GM19240 (cell line): ENCODE measurements at regions not wholly inside any gene's neighbourhood (a gene's known extent, or its start where the extent isn't known, plus 50 kb on each side); places are given as distances from the start of the nearest gene placed in this dataset.

ENCODE experiments used
- DNase-seq: peaks from one replicate; pipeline ENCODE4 v3.0.0; 2011; ENCODE audit warnings: low spot score; ENCODE audit not compliant: insufficient read length

DNA sequence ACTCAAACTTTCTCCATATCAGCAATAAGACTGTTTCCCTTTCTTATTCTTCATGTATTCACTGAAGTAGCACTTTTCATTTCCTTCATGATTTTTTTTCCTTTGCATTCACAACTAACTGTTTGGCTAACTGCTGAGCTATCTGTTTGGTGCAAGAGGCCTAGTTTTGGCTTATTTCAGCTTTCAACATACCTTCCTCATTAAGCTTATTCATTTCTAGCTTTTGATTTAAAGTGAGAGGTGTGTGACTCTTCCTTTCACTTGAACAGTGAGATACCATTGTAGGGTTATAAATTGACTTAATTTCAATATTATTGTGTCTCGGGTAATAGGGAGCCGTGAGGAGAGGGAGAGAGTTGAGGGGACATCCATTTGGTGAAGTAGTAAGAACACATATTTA is 262.0 kb upstream of the PREP start:
- no peak for DNase-seq

DNA sequence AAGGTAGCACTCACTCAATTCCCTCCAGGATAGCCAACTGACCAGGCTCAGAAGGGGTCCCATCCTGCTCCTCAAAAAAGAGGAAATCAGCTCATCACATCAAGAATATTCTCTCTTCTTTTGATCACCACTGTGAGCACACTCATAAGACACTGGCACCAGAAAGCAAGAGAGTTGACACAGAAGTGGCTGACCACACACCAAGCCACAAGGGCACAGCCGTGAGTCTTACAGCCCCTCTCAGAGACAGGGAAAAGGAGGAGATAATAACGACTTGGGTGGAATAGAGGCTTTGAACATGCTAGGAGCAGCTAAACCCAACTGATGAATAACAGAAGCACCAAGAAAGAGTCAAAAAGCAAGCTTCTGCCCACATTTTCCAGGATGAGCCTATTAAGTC is 249.1 kb upstream of the PREP start:
- no peak for DNase-seq

DNA sequence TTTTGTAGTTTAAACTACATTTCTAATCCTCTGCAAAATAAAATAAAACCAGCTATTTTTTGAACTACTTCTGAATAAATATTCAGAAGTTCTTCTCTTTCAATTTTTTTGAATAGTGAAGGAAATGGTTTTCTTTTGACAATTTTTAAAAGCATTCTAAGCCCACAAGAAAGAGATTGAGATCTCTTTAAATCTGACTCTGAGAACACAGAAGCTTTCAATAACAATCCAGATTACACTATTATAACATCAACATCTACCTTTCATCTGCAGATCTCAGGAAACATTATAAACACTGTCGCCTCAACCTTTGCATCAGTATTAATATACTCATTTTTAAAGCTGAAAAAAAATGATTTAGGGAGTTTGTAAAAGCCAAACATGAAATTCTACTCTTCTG is 247.5 kb upstream of the PREP start:
- DNase-seq, result no peak

DNA sequence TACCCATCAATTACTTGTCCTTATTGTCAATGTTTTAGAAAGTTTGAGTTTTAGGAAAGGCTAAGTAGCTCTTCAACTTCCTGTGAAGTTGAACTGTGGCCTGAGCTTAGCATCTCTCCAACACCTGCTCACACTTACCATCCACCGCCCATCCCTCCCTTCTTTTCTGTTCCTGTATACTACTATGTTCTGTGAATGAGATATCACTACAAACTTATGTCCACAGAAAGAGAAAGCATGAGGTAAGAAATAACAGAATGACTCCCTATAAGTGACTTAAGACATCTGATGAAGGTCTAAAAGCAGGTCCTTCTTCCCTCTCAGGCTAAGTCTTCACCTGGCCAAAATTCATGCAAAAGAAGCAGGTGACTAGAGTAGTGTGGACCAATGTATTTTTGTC is 246.3 kb upstream of the PREP start:
- DNase-seq, result no peak

DNA sequence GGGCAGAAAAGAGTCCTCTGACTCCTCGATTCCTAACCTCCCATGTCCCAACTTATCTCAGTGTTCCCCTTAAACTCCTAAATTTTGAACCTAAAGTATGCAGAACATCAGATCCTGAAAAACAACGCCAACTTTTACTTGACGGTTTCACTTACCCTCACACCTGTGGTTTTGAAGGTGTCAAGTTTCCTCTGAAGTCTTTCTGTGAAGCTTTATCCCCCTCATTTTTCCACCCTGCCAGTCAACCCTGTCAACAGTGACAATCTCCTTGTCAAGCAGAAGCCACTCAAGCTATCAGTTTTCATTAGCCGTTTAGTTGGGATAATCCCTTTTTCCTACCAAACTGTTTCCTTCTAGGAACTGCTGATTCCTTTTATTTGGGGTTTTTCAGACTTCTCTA is 245.4 kb upstream of the PREP start:
- no peak for DNase-seq

DNA sequence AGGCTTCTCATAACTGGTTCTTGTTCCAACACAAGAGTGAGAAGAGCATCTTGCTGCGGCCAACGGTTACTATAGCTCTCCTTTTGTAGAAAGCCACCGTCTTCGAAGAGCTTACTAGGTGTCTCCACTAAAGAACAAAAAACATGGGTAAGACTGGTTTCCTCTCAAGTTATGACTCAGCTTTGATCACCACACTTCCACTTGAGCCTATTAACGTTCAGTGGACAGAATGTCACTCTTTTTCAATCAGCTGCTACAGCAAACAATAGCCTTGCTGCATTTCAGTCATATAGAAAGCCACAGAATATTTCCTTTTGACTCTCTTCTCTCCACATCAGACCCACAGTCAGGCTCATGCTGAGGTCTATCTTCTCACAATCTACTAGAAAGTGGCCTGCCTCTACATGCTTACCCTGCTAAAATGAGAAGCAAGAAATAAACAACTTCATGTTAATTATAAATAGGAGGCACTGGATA is 243.5 kb upstream of the PREP start:
- peak; percentile 34 for DNase-seq

DNA sequence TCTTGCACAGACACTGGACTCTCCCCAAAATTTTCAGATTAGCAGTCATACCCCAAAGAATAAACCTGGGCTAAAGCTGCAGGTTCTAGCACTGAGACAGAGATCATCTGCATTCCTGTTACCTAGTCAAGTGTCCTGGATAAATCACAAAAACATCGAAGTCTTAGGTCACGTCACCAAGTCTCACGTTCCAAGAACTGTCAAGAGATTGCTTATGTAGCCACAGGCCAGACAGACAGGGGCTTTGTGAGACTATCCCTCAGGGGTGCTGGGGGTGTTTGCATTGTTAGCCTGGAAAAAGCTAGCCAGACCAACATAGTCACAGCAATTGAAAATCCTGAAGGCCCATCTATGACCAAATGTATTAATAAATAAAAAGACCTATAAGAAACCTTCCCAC is 243.1 kb upstream of the PREP start:
- no peak for DNase-seq

DNA sequence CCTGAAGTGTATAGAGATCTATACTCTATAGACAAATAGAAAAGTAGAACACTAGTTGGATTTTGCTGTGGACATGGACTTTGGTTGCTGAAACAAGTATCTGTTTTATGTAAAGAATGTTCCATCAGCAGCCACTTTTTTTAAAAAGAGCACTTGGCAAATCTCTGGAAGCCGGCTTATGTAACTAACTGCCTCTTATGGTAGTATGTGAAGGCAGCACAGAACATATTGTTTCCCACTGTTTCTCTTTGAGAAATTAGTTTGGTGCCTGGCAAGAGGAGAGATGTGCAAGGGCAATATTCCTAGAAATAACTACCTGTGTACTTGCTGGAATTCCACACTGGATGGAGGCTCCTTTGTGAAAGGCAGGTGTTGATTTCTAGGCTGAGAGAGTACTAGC is 242.3 kb upstream of the PREP start:
- DNase-seq, result no peak

DNA sequence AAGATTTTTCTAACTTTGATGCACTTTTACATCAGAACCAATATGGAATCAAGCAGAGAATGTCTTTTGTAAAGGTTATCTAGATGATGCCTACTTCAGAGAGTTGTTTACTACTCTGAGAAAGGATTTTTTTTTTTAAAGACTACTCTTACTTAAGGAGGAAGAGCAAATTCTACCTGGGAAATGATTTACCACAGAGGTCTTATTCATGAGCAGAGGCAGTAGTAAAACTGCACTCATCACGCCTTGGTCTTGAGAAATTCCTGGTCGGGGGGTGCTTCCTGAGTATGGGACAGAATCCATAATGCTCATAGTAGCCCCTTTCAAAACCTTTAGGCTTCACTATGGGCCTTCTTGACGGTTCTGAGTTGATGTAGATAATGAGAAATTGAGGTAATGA is 241.8 kb upstream of the PREP start:
- no peak for DNase-seq

DNA sequence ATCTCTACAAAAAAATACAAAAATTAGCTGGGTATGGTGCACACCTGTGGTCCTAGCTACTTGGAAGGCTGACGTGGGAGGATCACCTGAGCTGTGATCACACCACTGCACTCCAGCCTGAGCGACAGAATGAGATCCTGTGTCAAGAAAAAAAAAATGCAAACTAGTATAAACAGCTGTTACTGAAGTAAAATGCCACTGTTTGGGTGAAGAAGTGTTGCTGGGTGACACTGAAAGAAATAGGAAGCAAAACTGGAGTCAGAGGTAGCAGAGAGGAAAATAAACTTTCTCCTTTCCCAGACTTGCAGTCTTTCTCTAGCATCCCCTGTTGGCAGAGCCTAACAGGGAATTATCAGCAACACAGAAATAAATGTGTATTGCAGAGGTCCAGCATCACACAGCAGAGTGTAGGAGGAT is 241.2 kb upstream of the PREP start:
- DNase-seq, result no peak

DNA sequence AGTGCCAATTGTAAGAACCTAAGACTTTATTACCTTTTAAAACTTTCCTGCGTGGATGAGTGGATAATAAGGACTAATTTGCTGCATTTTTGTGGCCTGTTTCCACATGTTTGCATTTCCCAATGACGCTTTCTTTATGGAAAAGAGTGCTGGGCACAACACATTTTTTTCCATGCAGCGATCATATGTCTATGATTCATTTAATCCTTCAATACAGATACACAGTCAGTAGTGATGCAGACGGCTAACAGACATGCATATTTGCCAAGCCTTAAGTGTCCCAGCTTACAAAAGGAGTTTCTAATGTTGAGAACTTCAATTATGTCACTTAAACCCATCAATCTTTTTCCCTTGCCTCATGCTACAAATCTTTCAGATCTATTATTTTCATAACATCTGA is 239.8 kb upstream of the PREP start:
- no peak for DNase-seq

DNA sequence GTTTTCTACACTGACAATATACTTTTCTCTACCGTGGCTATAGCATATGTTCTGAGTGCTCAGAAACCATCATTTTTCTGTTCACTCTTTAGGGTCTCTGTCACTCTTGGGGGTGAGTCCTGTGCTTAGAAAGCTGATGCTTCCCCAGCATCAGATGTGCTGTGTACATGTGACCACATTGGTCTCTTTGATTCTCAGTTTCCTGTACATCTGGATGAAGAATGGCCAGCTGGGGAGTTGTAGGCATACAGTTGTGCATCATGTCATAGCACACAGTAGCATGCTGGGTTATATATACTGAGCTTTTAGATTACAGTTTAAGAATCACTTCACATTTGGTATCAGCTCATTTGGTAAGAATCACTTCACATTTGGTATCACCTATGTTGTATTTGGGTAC is 238.6 kb upstream of the PREP start:
- no peak for DNase-seq

DNA sequence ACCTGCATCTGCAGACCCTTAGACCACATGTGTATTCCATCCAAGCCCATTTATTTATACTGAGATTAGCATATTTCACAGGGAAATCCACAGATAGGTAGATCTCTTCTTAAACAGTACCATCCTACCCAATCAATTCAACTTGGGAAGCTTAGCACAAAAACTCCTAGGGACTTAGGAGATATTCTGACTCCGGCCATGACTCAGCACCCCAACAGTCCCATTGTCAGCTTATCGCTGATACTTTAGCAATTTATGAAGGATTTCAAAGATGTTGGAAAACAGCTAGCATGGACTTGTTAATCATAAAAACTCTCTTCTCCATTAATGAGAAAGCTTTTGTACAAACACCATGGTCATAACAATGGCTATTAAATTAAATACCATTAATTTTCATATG is 236.2 kb upstream of the PREP start:
- DNase-seq, result no peak

DNA sequence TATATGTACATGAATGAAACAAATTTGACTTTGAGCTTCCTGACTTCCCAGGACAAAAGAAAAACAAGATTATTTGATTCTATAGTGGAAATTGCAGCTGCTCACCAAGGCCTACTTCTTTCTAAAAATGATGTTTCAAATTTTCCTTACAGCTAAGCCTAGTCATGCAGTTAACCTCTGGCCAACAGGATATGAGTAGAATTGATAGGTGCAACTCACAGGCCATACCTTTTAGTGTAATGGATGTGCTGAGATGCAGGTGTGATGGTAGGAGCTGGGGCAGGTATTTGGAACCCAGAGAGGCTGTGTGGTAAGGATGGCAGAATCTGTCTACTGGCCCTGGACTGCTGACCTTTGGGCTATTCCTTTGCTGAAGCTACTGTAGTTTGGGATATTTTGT is 230.9 kb upstream of the PREP start:
- no peak for DNase-seq

DNA sequence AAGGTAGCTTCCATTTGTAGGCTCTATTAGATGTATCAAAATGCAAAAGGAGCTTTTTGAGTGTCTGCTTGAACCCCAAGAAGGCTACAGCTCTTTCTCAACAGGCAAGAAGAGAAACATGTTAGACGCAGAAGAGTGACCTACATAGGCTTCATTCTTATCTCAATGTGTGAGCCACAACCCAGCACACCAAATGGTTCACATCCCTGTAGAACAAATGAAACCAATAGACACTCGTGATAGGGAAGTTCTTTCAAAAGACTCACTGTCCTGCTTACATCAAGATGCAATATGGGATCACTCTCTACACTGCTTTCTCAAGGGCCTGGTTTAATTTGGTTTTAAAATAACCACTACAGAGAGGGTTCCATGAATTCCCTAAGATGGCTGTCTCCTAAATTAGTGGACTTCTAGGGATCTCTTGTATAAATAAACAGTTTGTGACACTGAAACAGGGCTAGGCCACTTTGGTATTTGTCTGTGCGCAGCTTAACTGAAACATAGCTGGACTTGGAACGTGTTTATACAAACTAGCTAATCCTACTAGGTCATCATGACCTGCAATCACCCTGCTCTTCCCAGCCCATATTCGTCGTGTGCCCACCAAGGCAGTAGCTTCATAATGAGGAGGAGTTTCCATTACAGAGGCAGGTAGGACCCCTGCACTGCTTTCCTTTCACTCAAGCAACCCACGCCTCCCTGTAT is 225.4 kb upstream of the PREP start:
- no peak for DNase-seq

DNA sequence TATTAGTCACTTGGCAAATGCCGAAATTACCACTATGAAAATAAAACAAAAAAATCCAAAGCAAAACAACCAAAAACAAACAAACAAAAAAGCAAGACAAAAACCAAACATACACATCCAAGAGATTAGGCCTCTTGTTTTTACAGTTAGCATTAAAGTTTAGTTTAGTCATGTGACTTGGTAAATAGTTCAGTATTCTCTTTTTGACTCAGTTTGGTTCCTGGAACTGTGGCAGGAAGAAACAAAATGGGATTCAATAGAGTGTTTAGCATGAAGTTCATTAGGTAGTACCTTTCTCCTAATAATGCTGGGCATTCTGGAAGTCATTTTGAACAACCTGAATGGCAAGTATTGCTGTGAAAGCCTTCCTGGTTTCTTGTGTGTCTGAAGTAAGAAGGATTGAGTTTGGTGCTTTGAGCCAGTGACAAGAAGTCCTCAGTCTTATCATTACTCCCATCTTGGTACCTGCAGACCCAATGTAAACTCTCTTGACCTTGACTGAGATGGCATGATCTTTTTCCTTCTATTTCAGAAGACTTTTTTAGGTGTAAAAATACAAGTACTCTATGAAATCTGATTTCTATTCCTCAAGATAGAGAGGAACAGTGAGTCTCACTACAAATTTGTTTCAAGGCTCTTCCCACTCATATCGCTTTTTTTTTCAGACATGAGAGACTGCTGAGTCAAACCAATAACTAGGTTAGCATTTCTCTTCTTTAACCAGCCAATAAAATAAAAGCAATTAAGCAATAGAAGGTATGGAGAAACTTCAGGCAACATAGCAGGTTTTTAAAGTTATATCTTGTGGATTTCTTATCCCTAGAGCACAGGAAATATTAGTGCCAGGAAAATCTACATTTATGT is 223.6 kb upstream of the PREP start:
- no peak for DNase-seq

DNA sequence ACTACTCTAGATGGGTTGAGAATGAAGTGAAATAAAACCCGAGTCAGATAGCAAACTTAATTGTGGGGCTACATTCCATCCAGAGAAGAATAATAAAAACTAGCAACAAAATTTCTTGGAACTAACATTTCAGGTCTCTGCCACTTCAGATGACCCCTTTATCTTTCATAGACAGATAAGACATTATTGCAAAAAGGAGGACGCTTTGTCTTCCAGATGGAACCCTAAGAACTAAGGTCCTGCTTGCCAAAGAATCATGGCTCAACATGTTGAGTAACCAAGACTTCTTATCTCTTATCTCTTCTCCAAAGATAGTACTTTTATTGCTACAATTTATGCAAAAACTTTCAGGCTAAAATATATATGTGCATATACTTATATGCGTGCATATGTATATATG is 221.1 kb upstream of the PREP start:
- DNase-seq, result no peak

DNA sequence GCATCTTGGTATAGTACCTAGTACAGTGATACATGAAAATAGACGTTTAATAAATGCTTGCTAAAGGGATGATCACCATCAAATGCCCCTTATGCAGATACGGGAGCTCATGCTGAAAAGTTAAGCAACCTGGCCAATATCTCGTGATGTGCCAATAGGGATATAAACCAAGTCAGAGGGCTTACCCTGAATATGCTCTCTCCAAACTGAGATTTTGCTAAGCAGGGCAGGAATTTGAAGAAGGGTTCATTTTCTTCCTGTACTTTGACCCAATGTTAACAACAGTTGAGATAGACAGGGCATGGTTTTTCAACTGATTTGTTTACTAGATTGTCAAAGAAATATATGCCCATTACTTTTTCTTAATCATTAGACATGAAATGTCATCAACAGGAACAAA is 219.3 kb upstream of the PREP start:
- DNase-seq, result no peak

DNA sequence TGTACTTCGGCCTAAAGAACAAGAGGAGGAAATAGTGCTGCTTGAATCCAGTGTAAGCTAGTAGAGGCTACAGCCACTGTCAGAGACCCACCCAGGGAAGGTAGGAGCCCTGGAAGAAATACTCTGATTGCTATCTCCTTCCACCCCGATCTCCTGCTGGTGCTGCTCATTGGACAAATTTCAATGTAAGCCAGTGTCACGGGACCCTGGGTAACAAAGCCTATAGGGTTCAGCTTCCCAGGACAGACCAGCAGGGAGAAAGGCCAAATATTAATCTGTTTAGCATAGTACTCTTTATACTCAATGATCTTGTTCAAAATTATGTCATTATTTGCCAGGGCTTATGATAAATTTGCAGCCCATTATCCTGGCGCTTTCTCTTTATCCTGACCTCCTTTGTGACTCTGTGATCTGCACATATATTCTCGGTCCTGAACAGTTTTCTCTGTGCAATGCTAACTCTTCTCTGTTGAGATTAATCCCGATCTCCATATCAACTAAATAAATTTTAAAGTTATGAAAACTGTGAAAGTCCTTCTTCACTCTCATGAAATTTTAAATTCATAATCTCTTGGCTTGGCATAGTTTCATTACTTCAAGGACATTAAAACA is 218.8 kb upstream of the PREP start:
- DNase-seq, result no peak

DNA sequence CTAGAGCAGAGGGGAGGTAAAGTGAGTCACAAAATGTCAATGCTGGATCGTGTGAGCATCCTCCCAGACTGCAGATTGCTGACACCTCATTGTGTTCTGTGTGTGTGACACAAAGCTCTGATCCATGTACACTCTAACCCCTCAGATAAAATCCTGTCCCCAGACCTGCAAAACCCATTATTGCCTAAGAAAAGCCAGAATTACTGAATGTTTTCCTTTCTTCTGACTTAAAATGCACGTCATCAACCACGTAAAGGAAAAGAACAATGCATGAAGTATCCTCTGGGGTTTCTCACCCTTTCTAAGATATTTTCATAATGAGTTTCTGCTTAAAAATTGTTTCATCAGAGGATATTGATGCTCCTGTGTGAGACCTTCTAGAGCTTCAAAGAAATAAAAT is 218.0 kb upstream of the PREP start:
- no peak for DNase-seq

DNA sequence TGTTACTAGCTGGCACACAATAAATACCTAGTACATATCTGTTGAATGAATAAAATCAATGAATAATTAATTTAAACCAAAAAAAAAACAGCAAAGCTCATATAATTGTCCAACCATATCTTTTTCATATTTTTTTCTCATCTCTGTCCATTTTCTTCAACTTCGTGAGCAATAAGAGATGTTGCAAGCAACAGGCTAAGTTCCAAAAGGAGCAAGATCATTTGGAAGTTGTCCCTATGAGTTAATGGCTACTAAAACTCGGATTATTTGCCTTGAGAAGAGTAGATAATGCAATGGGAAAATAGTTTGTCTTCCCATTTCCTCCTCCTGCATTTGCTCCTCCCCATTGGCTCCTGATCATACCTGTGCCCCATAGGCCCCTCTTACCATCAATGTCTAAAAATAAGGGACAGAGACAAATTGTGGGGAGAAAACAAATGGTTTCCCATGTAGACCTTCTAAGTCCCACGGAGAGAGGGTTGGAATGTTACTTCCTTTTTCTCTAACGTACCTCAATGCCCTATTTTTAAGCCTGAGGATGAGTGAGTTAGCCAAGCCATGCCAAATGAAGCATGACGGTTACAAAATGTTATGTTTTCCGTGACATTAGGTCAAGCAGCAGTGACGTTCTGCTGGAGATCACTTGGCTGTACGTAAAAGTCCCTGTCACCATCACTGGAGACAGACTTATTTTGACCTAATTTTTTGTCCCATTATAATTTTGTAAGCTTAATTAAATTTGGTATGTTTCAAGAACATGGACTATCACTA is 217.3 kb upstream of the PREP start:
- DNase-seq, result no peak

DNA sequence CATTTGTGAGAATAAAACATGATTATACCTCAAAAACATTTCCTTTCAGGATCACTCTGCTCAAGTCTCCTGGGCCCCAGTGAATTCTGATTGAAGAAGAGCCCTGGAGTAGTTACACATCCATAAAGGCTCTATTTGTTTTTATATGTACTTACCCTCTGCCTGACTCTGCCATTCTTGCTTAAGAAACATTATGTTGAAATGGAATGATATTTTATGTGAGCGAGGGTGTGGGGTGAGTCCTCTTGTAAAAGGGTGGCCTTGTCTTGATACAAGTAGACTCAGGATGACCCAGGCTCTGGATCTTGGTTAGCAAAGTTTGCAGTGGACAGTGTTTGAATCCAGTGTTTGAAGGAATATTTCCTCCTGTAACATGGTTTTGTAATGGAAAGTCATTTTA is 215.4 kb upstream of the PREP start:
- no peak for DNase-seq
